ENCODE measurements at regions not wholly inside any gene's neighbourhood (a gene's known extent, or its start where the extent isn't known, plus 50 kb on each side); places are given as distances from the start of the nearest gene placed in this dataset.
A peak's percentile ranks its signal among the peaks of the same experiment; 100 is the strongest.

DNA sequence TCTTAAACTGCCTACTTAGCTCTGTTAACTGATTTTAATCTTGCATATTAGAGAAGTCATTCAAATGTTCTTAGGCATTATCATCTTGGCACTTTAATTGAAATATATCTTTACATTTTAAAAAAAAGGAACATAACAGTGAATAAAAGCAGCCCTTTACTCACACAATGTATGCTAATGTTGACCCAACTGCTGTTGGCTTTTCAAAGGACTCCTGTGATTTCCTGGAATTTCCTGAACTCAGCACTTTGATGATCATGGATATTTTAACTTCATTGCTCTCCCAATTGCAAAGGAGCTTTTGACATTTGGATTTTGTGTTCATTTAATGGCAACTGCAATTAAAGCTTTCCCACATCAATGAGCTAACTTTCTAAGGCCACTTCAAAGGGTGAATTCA is 1230.3 kb downstream of the DIAPH3 start:
- TF ChIP-seq, protein P1, sequence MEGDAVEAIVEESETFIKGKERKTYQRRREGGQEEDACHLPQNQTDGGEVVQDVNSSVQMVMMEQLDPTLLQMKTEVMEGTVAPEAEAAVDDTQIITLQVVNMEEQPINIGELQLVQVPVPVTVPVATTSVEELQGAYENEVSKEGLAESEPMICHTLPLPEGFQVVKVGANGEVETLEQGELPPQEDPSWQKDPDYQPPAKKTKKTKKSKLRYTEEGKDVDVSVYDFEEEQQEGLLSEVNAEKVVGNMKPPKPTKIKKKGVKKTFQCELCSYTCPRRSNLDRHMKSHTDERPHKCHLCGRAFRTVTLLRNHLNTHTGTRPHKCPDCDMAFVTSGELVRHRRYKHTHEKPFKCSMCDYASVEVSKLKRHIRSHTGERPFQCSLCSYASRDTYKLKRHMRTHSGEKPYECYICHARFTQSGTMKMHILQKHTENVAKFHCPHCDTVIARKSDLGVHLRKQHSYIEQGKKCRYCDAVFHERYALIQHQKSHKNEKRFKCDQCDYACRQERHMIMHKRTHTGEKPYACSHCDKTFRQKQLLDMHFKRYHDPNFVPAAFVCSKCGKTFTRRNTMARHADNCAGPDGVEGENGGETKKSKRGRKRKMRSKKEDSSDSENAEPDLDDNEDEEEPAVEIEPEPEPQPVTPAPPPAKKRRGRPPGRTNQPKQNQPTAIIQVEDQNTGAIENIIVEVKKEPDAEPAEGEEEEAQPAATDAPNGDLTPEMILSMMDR (IDR thresholded peaks at IDR 0.05; ENCODE audit: low read depth, low read length): no peak
- DNase-seq (ENCODE audit: low read depth, low spot score): no peak
- no peak overlapping the region for H3K4me3 ChIP-seq (ENCODE audit: low read depth, low read length)
- in situ Hi-C loops (cut with HindIII; ENCODE audit: low sequenced_read_pairs): no loop called here

DNA sequence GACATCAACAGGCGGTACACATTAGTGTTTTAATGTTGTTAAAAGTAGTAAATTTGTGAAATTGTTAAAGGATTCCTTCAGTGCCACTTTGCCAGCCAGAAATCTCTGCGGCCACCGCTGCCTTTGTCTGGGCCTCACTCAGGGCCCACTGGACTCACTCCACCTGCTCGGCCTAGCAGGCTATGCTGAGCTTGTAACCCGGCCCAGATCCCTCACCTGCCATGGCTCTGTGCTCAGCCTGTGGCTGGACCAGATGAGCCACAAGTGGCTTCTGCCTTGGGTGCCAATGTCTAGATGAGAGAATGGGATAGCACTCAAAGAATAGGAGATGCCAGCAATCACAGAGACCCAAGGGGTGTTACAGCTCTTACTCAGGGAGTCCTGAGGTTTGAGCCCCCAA is 1228.0 kb downstream of the DIAPH3 start:
- TF ChIP-seq, protein P1 (IDR thresholded peaks at IDR 0.05; ENCODE audit: low read depth, low read length): no peak
- in situ Hi-C loops (cut with HindIII; ENCODE audit: low sequenced_read_pairs): no loop called here
- no peak overlapping the region for H3K4me3 ChIP-seq (ENCODE audit: low read depth, low read length)
- DNase-seq (ENCODE audit: low read depth, low spot score): no peak

DNA sequence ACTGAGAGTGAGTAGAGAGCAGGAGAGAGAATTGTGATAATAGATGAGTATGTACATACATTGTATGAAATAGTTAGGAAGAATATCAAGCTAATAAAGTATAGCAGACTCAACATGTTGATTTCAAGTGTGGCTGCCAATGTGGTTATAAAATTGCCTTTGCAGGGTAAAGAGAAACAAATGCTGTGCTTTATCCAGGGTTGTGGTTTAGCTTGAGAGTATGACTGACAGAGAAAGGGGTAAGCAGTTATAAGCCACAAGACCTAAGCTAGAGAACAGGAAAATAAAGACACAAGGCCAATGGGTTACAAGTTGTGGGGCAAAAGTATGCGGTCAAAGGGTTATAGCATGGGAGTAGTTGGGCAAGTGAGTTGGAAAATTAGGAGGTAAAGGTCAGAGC is 1217.5 kb downstream of the DIAPH3 start:
- TF ChIP-seq, protein P1 (IDR thresholded peaks at IDR 0.05; ENCODE audit: low read depth, low read length): no peak
- no peak overlapping the region for H3K4me3 ChIP-seq (ENCODE audit: low read depth, low read length)
- in situ Hi-C loops (cut with HindIII; ENCODE audit: low sequenced_read_pairs): no loop called here
- DNase-seq (ENCODE audit: low read depth, low spot score): peak; percentile 5

DNA sequence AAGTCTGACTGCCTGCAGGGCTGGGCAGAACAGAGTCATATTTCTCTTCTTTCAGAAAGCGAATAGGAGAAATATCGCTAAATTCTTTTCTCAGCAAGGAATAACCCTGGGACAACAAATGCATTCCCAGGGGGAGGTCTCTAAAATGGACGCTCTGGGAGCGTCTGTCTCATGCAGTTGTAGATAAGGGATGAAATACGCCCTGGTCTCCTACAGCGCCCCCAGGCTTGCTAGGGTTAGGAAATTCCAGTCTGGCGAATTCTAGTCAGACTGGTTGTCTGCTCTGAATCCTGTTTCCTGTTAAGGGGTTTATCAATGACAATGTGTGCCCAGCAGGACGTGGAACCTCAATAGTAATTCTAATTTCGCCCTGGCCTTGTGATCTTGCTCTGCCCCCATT is 1214.1 kb downstream of the DIAPH3 start:
- in situ Hi-C loops (cut with HindIII; ENCODE audit: low sequenced_read_pairs): no loop called here
- H3K4me3 ChIP-seq (ENCODE audit: low read depth, low read length): no peak overlapping the region
- no peak for DNase-seq (ENCODE audit: low read depth, low spot score)
- TF ChIP-seq, protein P1 (IDR thresholded peaks at IDR 0.05; ENCODE audit: low read depth, low read length): no peak

DNA sequence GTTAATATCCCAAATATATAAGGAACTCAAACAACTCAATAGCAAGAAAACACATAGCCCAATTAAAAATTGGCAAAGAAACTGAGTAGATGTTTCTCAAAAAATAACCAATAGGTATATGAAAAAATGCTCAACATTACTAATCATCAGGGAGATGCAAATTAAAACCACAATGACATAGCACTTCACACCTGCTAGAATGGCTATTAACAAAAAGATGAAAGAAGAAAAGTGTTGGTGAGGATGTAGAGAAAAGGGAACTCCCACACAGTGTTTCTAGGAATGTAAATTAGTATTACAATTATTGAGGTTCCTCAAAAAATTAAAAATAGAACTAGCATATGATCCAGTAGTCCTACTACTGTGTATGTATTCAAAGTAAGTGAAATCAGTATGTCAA is 1212.8 kb downstream of the DIAPH3 start:
- no peak overlapping the region for H3K4me3 ChIP-seq (ENCODE audit: low read depth, low read length)
- TF ChIP-seq, protein P1 (IDR thresholded peaks at IDR 0.05; ENCODE audit: low read depth, low read length): no peak
- in situ Hi-C loops (cut with HindIII; ENCODE audit: low sequenced_read_pairs): no loop called here
- DNase-seq (ENCODE audit: low read depth, low spot score): no peak

DNA sequence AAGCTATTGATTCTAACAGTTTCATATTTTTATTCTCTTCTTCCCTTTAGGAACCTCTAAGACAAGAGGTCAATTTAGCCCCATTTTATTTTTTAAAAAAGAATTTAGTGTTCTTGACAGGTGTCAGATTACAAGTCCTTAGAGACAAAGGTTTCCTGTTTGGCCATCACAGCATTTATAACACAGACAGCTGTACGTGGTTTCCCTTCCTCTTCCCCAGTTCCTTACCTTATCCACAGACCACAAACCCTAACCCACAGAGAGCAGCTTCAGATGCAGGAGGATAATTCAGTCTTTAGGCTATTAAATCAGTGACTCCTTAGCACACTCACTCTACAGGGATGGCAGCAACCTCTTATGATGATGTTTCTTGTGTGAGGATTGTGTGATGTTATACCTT is 1210.1 kb downstream of the DIAPH3 start:
- H3K4me3 ChIP-seq (ENCODE audit: low read depth, low read length): no peak overlapping the region
- in situ Hi-C loops (cut with HindIII; ENCODE audit: low sequenced_read_pairs): no loop called here
- TF ChIP-seq, protein P1 (IDR thresholded peaks at IDR 0.05; ENCODE audit: low read depth, low read length): no peak
- peak; percentile 50 for DNase-seq (ENCODE audit: low read depth, low spot score)
